Endothelial cell of umbilical vein (primary cell): ENCODE measurements at regions not wholly inside any gene's neighbourhood (a gene's known extent, or its start where the extent isn't known, plus 50 kb on each side); places are given as distances from the start of the nearest gene placed in this dataset.

Experiments
- BruUV-seq: library from RNA; stranded (reverse); fragments of 400-500 nt; replicated peaks from 2 replicates; lab custom pipeline; 2021; lab: Mats Ljungman, UMichigan
- CTCF ChIA-PET: fragments of 300-600, 350-600 bp; sonication (Branson Sonifier 250); formaldehyde crosslinking; loops from one replicate; lab custom pipeline; 2021; ENCODE audit warnings: antibody characterized with exemption, inconsistent platforms; lab: Charles Lee
- POLR2A ChIA-PET: fragments of 300-600, 350-600 bp; sonication (Branson Sonifier 250); formaldehyde crosslinking; loops from one replicate; lab custom pipeline; 2021; ENCODE audit warnings: antibody characterized with exemption, inconsistent platforms; lab: Charles Lee
- DNase-seq: peaks from one replicate; pipeline ENCODE4 v3.0.0-alpha.2; 2011; ENCODE audit warnings: low read depth, low spot score
- FAIRE-seq: peaks from 2 replicates; lab custom pipeline; 2011; peaks lifted over from hg19 to GRCh38; lab: Jason Lieb, UNC
- H2AFZ ChIP-seq: 2 replicates; pipeline ENCODE4 v1.6.0; 2012; ENCODE audit warnings: low read depth, low read length, control low read depth, inconsistent platforms
- H3K27ac ChIP-seq: 2 replicates; pipeline ENCODE4 v1.5.1; 2011; ENCODE audit warnings: low read depth, mild to moderate bottlenecking, control low read depth, low read length, moderate library complexity; ENCODE audit not compliant: insufficient read depth
- H3K27me3 ChIP-seq, 2 experiments: 2 replicates each; pipeline versions ENCODE4 v1.6.0 to v1.6.1; 2011; ENCODE audit warnings: low read length in 2 of 2, mixed read lengths in 1 of 2; ENCODE audit not compliant: control insufficient read depth in 2 of 2, insufficient read depth in 2 of 2
- H3K36me3 ChIP-seq, 2 experiments: 2 replicates in 1 of 2; 3 replicates in 1 of 2; pipeline ENCODE4 v1.5.1; 2011; ENCODE audit warnings: low read length in 2 of 2, mild to moderate bottlenecking in 1 of 2, moderate library complexity in 1 of 2; ENCODE audit not compliant: control insufficient read depth in 2 of 2, insufficient read depth in 2 of 2; ENCODE audit errors: extremely low read depth in 1 of 2
- H3K4me1 ChIP-seq: 3 replicates; pipeline ENCODE4 v1.5.1; 2011; ENCODE audit warnings: mild to moderate bottlenecking, low read length; ENCODE audit not compliant: control insufficient read depth, insufficient read depth; ENCODE audit errors: extremely low read depth
- H3K4me2 ChIP-seq: 2 replicates; pipeline ENCODE4 v1.6.1; 2011; ENCODE audit warnings: low read length, control low read depth, mixed read lengths; ENCODE audit not compliant: insufficient read depth
- H3K4me3 ChIP-seq, 3 experiments: fragments of 200-600 bp in 1 of 3; sonication (generic), shearing (Covaris generic) in 1 of 3; replicated peaks in 1 of 3; 2 replicates each; pipeline ENCODE4 v1.5.1; 2011 to 2016; ENCODE audit warnings: control low read depth in 3 of 3, low read length in 3 of 3, mild to moderate bottlenecking in 2 of 3, inconsistent platforms in 1 of 3, low read depth in 1 of 3, moderate library complexity in 1 of 3; ENCODE audit not compliant: insufficient read depth in 1 of 3
- H3K79me2 ChIP-seq: 2 replicates; pipeline ENCODE4 v1.6.0; 2012; ENCODE audit warnings: low read length, inconsistent platforms; ENCODE audit not compliant: control insufficient read depth, insufficient read depth
- H3K9ac ChIP-seq: replicated peaks from 2 replicates; pipeline ENCODE3; 2011; ENCODE audit warnings: low read length, control low read depth; ENCODE audit not compliant: insufficient read depth; ENCODE audit errors: extremely low read depth
- H3K9me1 ChIP-seq: replicated peaks from 3 replicates; pipeline ENCODE4 v1.6.0; 2011; ENCODE audit warnings: mild to moderate bottlenecking, low read length; ENCODE audit not compliant: control insufficient read depth, insufficient read depth; ENCODE audit errors: extremely low read depth
- H3K9me3 ChIP-seq: replicated peaks from 2 replicates; pipeline ENCODE4 v1.5.1; 2012; ENCODE audit warnings: low read length, inconsistent platforms; ENCODE audit not compliant: control insufficient read depth, insufficient read depth
- H4K20me1 ChIP-seq: replicated peaks from 2 replicates; pipeline ENCODE3; 2011; ENCODE audit warnings: mild to moderate bottlenecking, low read length; ENCODE audit not compliant: control insufficient read depth, insufficient read depth; ENCODE audit errors: extremely low read depth
- CTCF ChIP-seq, 2 donors: IDR thresholded peaks; 1 replicate in 1 of 2; 2 replicates in 1 of 2; pipeline ENCODE4 v1.5.1; 2011; ENCODE audit warnings: low read length in 2 of 2, mild to moderate bottlenecking in 2 of 2, moderate library complexity in 2 of 2, control low read depth in 1 of 2, inconsistent platforms in 1 of 2, low read depth in 1 of 2; ENCODE audit not compliant: insufficient read depth in 1 of 2; ENCODE audit errors: extremely low read depth in 1 of 2
- EZH2 ChIP-seq: IDR thresholded peaks from 2 replicates; pipeline ENCODE4 v1.6.1; 2012; ENCODE audit warnings: borderline replicate concordance, low read depth, mild to moderate bottlenecking, moderate library complexity, low read length, inconsistent platforms; ENCODE audit not compliant: severe bottlenecking
- FOS ChIP-seq: IDR thresholded peaks from 2 replicates; pipeline ENCODE4 v1.6.1; 2011; ENCODE audit warnings: mild to moderate bottlenecking, low read length, moderate library complexity, borderline replicate concordance; ENCODE audit not compliant: insufficient read depth
- GATA2 ChIP-seq: IDR thresholded peaks from 2 replicates; pipeline ENCODE4 v1.7.0; 2011; ENCODE audit warnings: low read depth, mild to moderate bottlenecking, moderate library complexity, mixed read lengths, low read length; ENCODE audit not compliant: insufficient read length, insufficient read depth
- JUN ChIP-seq: IDR thresholded peaks from 2 replicates; pipeline ENCODE4 v1.6.1; 2011; ENCODE audit warnings: borderline replicate concordance, low read depth; ENCODE audit not compliant: insufficient read length, insufficient read depth
- MAX ChIP-seq: IDR thresholded peaks from 2 replicates; pipeline ENCODE4 v1.6.1; 2011; ENCODE audit not compliant: insufficient read depth, insufficient read length
- MYC ChIP-seq: IDR thresholded peaks from one replicate; pipeline ENCODE4 v1.6.1; 2011; ENCODE audit warnings: mild to moderate bottlenecking, low read depth, low read length
- POLR2A ChIP-seq: IDR thresholded peaks from 2 replicates; pipeline ENCODE4 v1.6.1; 2012; ENCODE audit warnings: low read depth, mild to moderate bottlenecking, control low read depth, low read length
- POLR2AphosphoS5 ChIP-seq: IDR thresholded peaks from 2 replicates; pipeline ENCODE4 v1.6.1; 2012; ENCODE audit warnings: low read depth, mild to moderate bottlenecking, control low read depth, low read length, moderate library complexity; ENCODE audit not compliant: insufficient read depth
- dilution Hi-C: fragments of 300-500 bp; cut with MboI; formaldehyde crosslinking; loops from one replicate; pipeline ENCODE4 v1.15.0; 2019; ENCODE audit warnings: low sequenced_read_pairs; ENCODE audit not compliant: extremely low pct_ligation_motif_present
- intact Hi-C: fragments of 100-400 bp; cut with micrococcal nuclease; formaldehyde crosslinking; loops from one replicate; pipeline ENCODE4 v1.10.0; 2022

- intact Hi-C loops (no loop called here), dilution Hi-C loops (no loop called here)
- no peaks in the 10 kb centered on the region for H3K9me1 ChIP-seq
- no peak overlapping the region for H3K9ac ChIP-seq
- H2AFZ ChIP-seq: no peak overlapping the region
- TF ChIP-seq MYC: no peak
- no peak for TF ChIP-seq EZH2
- TF ChIP-seq FOS: no peak
- no peak for TF ChIP-seq CTCF (IDR thresholded peaks at IDR 0.05; ENCODE audit: extremely low read depth in 1 of 2, insufficient read depth in 1 of 2, low read depth in 1 of 2, low read length in 2 of 2)
- no peak for TF ChIP-seq MAX
- no peak for TF ChIP-seq GATA2
- TF ChIP-seq POLR2A: no peak
- no peak for TF ChIP-seq POLR2AphosphoS5
- TF ChIP-seq JUN: no peak
- no peak overlapping the region for H3K4me2 ChIP-seq
- no peaks in the 10 kb centered on the region for H4K20me1 ChIP-seq
- FAIRE-seq (no peak), DNase-seq (no peak)
- H3K4me1 ChIP-seq: no peaks in the 10 kb centered on the region
- CTCF ChIA-PET: no interaction called here
- BruUV-seq: no TSS peak
- no peaks in the 10 kb centered on the region for H3K9me3 ChIP-seq
- H3K79me2 ChIP-seq: no peaks in the 10 kb centered on the region
- POLR2A ChIA-PET: no interaction called here
- no peaks in the 10 kb centered on the region for H3K36me3 ChIP-seq
- no peak overlapping the region for H3K27ac ChIP-seq
- no peaks in the 10 kb centered on the region for H3K27me3 ChIP-seq
- H3K4me3 ChIP-seq: no peak overlapping the region
Observed at GRCh38 chr3:76950590-76950989, 89.3 kb upstream of the ROBO2 start.
